Left lung (tissue), 4 donors: ENCODE measurements at regions not wholly inside any gene's neighbourhood (a gene's known extent, or its start where the extent isn't known, plus 50 kb on each side); places are given as distances from the start of the nearest gene placed in this dataset.
A peak's percentile ranks its signal among the peaks of the same experiment; 100 is the strongest.

Experiments used
- ATAC-seq: fragments of 200-7000 bp; cut with Tn5 transposase; one replicate; pipeline ENCODE4 v1.9.1; 2020; ENCODE audit warnings: moderate library complexity
- DNase-seq, 4 donors: peaks; one replicate each; pipeline ENCODE4 v3.0.0-alpha.2; 2013 to 2020
- H3K27ac ChIP-seq, 2 donors: fragments of 200-600 bp; sonication (generic) in 1 of 2; one replicate each; pipeline versions ENCODE4 v1.5.0 to v1.8.0; 2020 to 2021
- H3K27me3 ChIP-seq, 2 donors: fragments of 200-600 bp; sonication (generic) in 1 of 2; one replicate each; pipeline versions ENCODE4 v1.5.0 to v1.8.0; 2020 to 2021
- H3K36me3 ChIP-seq, 2 donors: fragments of 200-600 bp; sonication (generic) in 1 of 2; one replicate each; pipeline versions ENCODE4 v1.5.0 to v1.8.0; 2020 to 2021
- H3K4me1 ChIP-seq, 2 donors: fragments of 200-600 bp; one replicate each; pipeline ENCODE4 v1.8.0; 2021
- H3K4me3 ChIP-seq, 2 donors: fragments of 200-600 bp; sonication (generic) in 1 of 2; one replicate each; pipeline versions ENCODE4 v1.5.0 to v1.8.0; 2020 to 2021; ENCODE audit warnings: mild to moderate bottlenecking in 1 of 2
- H3K9me3 ChIP-seq, 2 donors: fragments of 200-600 bp; sonication (generic) in 1 of 2; one replicate each; pipeline versions ENCODE4 v1.5.0 to v1.8.0; 2020 to 2021
- CTCF ChIP-seq, 2 donors: fragments of 200-600 bp; sonication (generic) in 1 of 2; IDR thresholded peaks; one replicate each; pipeline versions ENCODE4 v1.5.0 to v1.8.0; 2021; ENCODE audit warnings: antibody characterized with exemption in 2 of 2
- intact Hi-C, 2 donors: fragments of 100-400 bp; cut with DNase I; formaldehyde crosslinking; loops; one replicate each; pipeline versions ENCODE4 v1.11.2 to v1.14.2; 2022
- donor health status: DM: no; HTN: yes; CAD: no.
- donor health status: DM: no; HTN: no; CAD: no.

GRCh38 chr4:38582889-38583470, 81.0 kb upstream of the KLF3 start:
- peak; percentile 33 for ATAC-seq

DNA sequence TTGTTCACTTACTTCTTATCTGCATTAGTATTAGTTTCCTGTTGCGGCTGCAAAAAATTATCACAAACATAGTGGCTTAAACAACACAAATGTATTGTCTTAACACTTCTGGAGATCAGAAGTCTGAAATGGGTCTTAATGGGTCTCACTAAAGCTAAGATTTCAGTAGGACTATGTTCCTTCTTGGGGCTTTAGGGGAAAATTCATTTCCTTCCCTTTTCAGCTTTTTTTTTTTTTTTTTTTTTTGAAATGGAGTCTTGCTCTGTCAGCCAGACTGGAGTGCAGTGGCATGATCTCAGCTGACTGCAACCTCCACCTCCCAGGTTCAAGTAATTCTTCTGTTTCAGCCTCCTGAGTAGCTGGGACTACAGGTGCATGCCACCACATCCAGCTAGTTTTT, 78.1 kb upstream of the KLF3 start:
- H3K4me1 ChIP-seq = peaks cover 0 to 9% of the 10 kb centered on the region in 2 donors
- no peaks in the 10 kb centered on the region for H3K9me3 ChIP-seq
- no peak overlapping the region for H3K27ac ChIP-seq
- ATAC-seq (no peak), DNase-seq (no peak)
- H3K27me3 ChIP-seq = no peaks in the 10 kb centered on the region
- intact Hi-C loops = no loop called here
- no peaks in the 10 kb centered on the region for H3K36me3 ChIP-seq
- H3K4me3 ChIP-seq = no peak overlapping the region
- TF ChIP-seq CTCF (IDR thresholded peaks at IDR 0.05) = no peak

More at GRCh38 chr4:38582889-38583470, 81.0 kb upstream of the KLF3 start:
- Histone ChIP-seq H3K4me1 (peaks cover 0 to 9% of the 10 kb centered on the region in 2 donors), H3K27ac (no peak overlapping the region), H3K9me3 (no peaks in the 10 kb centered on the region), H3K27me3 (no peaks in the 10 kb centered on the region), H3K36me3 (no peaks in the 10 kb centered on the region), H3K4me3 (no peak overlapping the region)
- DNase-seq = no peak
- TF ChIP-seq CTCF (IDR thresholded peaks at IDR 0.05) = no peak
- intact Hi-C loops = no loop called here

DNA sequence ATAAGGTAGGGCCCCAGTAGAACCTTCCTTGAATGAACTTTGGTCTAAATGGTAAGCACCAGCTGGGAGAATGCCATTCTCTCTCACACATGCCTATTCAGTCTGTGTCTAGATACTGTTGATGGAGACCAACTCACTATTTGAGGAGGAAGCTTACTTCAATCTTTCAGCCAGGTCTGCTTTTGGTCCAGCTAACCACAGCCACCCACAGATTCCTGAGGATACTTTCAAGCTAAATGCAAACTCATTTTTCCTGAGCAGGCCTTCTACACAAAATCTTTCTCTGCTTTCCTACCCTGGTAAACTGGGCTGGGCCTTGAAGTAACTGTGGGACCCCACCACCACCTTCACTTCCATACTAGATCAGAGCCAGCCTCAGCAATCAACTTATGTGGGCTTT, 76.9 kb upstream of the KLF3 start:
- H3K4me3 ChIP-seq = no peak overlapping the region
- no peak for TF ChIP-seq CTCF (IDR thresholded peaks at IDR 0.05)
- no peaks in the 10 kb centered on the region for H3K36me3 ChIP-seq
- H3K4me1 ChIP-seq = no peaks in the 10 kb centered on the region
- no peak overlapping the region for H3K27ac ChIP-seq
- intact Hi-C loops = no loop called here
- H3K27me3 ChIP-seq = no peaks in the 10 kb centered on the region
- H3K9me3 ChIP-seq = no peaks in the 10 kb centered on the region
- ATAC-seq (no peak), DNase-seq (no peak)

DNA sequence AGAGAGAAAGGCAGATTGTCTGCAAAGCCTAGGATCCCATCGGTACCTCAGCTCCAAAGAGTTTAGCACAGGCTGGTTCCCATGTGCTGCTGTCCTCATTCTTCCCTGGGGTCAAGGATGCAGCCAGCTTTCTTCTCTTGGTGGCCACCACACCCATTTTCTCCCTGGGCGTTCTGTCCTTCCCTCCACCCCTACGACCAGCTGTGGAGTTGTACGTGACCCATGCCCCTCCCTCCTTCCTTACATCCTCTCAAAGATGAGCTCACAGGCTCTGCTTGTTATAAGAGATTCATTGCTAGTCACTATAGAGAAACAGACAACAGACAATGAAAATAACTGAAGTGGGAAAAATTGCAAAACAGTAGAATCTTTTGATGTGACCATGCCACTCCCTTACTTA, 74.0 kb upstream of the KLF3 start:
- H3K27ac ChIP-seq = no peak overlapping the region
- TF ChIP-seq CTCF (IDR thresholded peaks at IDR 0.05) = no peak
- intact Hi-C loops = no loop called here
- H3K9me3 ChIP-seq = no peaks in the 10 kb centered on the region
- H3K4me3 ChIP-seq = no peak overlapping the region
- H3K4me1 ChIP-seq = no peaks in the 10 kb centered on the region
- H3K27me3 ChIP-seq = no peaks in the 10 kb centered on the region
- H3K36me3 ChIP-seq = no peaks in the 10 kb centered on the region
- DNase-seq (no peak), ATAC-seq (no peak)

- intact Hi-C loops = no loop called here
- no peaks in the 10 kb centered on the region for H3K4me1 ChIP-seq
- no peaks in the 10 kb centered on the region for H3K36me3 ChIP-seq
- peak; percentile 77 for ATAC-seq
- H3K4me3 ChIP-seq = no peak overlapping the region
- TF ChIP-seq CTCF (IDR thresholded peaks at IDR 0.05) = no peak
- DNase-seq = no peak
- H3K9me3 ChIP-seq = no peaks in the 10 kb centered on the region
- no peaks in the 10 kb centered on the region for H3K27me3 ChIP-seq
- no peak overlapping the region for H3K27ac ChIP-seq
These were observed 72.2 kb upstream of the KLF3 start for GRCh38 chr4:38591617-38592337.
